ENCODE measurements at regions not wholly inside any gene's neighbourhood (a gene's known extent, or its start where the extent isn't known, plus 50 kb on each side); places are given as distances from the start of the nearest gene placed in this dataset.

- H3K27ac ChIP-seq = no peak overlapping the region
- H3K27me3 ChIP-seq = no peaks in the 10 kb centered on the region
- H3K36me3 ChIP-seq = no peaks in the 10 kb centered on the region
- intact Hi-C loops (cut with DNase I) = no loop called here
- WGBS, 2 donors = 88 to 90% methylated on average over 23 to 26 of the region's 26 CpGs
- peaks cover 0 to 6% of the 10 kb centered on the region in 2 donors for H3K4me1 ChIP-seq
- no peak for TF ChIP-seq POLR2A (IDR thresholded peaks at IDR 0.05)
- TF ChIP-seq CTCF (IDR thresholded peaks at IDR 0.05) = no peak
- H3K4me3 ChIP-seq (replicated peaks in 1 of 3) = no peak overlapping the region
- no peak for DNase-seq
- no peaks in the 10 kb centered on the region for H3K9me3 ChIP-seq
Measured at GRCh38 chr16:85503679-85504231, 109.4 kb upstream of the GSE1 start.

DNA sequence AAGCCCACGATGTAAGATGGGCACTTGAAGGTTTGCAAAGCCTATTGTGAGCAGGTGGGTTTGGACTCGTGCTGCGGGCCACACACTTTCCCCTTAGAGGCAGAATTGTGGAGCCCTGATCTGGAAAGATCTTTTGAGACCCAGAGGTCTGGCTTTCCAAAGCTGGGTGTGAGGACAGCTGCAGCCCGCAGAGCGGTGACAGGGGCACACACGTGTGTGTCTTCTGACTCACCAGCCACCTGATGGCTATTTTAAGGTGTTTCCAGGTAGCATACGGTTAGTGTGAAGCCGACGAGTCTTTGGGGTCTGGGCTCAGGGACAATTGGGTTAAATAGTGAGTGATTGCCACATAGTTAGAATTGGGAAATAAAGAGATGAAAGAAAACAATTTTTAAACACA is 108.9 kb upstream of the GSE1 start:
- intact Hi-C loops (cut with DNase I) = no loop called here
- WGBS, 2 donors = 82 to 85% methylated on average over 9 of the region's 9 CpGs

GRCh38 chr16:85505794-85506634 is 107.1 kb upstream of the GSE1 start:
- Histone ChIP-seq H3K9me3 (no peaks in the 10 kb centered on the region), H3K4me3 (replicated peaks in 1 of 3) (no peak overlapping the region), H3K27ac (no peak overlapping the region), H3K36me3 (no peaks in the 10 kb centered on the region), H3K4me1 (peaks cover 0 to 11% of the 10 kb centered on the region in 2 donors), H3K27me3 (no peaks in the 10 kb centered on the region)
- WGBS, 2 donors = 79% methylated on average over 20 of the region's 20 CpGs
- TF ChIP-seq CTCF (IDR thresholded peaks at IDR 0.05) (no peak), POLR2A (IDR thresholded peaks at IDR 0.05) (no peak)
- intact Hi-C loops (cut with DNase I) = no loop called here
- DNase-seq = no peak

More for the DNA sequence above, 108.9 kb upstream of the GSE1 start:
- no peaks in the 10 kb centered on the region for H3K9me3 ChIP-seq
- H3K27ac ChIP-seq = no peak overlapping the region
- no peaks in the 10 kb centered on the region for H3K27me3 ChIP-seq
- TF ChIP-seq CTCF (IDR thresholded peaks at IDR 0.05) (no peak), POLR2A (IDR thresholded peaks at IDR 0.05) (no peak)
- H3K36me3 ChIP-seq = no peaks in the 10 kb centered on the region
- no peak for DNase-seq
- H3K4me1 ChIP-seq = peaks cover 0 to 6% of the 10 kb centered on the region in 2 donors
- H3K4me3 ChIP-seq (replicated peaks in 1 of 3) = no peak overlapping the region

DNA sequence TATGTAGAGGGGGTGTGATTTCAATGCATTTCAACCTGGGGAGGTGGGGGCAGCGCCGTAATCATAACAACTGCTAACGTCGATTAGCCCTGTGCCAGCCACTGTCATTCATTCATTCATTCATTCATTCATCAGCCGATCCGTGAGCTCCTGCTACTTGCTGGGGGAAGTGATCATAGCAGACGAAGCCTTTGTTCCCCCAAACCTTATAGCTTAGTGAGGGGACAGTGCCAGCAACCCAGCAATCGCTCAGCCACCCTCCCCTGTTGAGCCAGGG is 106.5 kb upstream of the GSE1 start:
- WGBS, 2 donors = 95 to 98% methylated on average over 8 of the region's 8 CpGs
- H3K9me3 ChIP-seq = no peaks in the 10 kb centered on the region
- no peak for DNase-seq
- H3K27me3 ChIP-seq = no peaks in the 10 kb centered on the region
- no peaks in the 10 kb centered on the region for H3K36me3 ChIP-seq
- intact Hi-C loops (cut with DNase I) = no loop called here
- no peak overlapping the region for H3K4me3 ChIP-seq (replicated peaks in 1 of 3)
- TF ChIP-seq CTCF (IDR thresholded peaks at IDR 0.05) = no peak
- TF ChIP-seq POLR2A (IDR thresholded peaks at IDR 0.05) = no peak
- no peak overlapping the region for H3K27ac ChIP-seq
- H3K4me1 ChIP-seq = peaks cover 0 to 12% of the 10 kb centered on the region in 2 donors

DNA sequence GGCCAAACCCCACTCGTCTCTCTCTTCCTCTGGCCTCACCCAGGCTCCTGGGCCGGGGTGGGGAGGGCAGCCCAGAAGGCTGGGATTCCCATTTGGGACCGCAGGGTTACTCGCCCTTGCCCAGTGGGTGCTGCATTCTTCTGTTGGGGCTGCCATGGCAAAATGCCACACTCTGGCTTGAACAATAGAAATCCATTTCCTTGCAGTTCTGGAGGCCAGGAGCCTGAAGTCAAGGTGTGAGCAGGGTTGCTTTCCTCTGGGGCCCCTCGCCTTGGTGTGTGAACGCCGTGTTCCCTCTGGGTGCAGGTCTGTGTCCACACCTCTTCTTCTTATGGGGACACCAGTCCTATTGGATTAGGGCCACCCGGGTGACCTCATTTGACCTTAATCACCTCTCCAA is 105.8 kb upstream of the GSE1 start:
- Histone ChIP-seq H3K36me3 (no peaks in the 10 kb centered on the region), H3K27ac (no peak overlapping the region), H3K9me3 (no peaks in the 10 kb centered on the region), H3K27me3 (no peaks in the 10 kb centered on the region), H3K4me1 (peaks cover 0 to 12% of the 10 kb centered on the region in 2 donors), H3K4me3 (replicated peaks in 1 of 3) (no peak overlapping the region)
- WGBS, 2 donors = 76 to 92% methylated on average over 8 of the region's 8 CpGs
- intact Hi-C loops (cut with DNase I) = no loop called here
- DNase-seq = no peak
- no peak for TF ChIP-seq CTCF (IDR thresholded peaks at IDR 0.05)
- TF ChIP-seq POLR2A (IDR thresholded peaks at IDR 0.05) = no peak

All from thyroid gland (tissue), 4 donors.